ENCODE measurements at regions not wholly inside any gene's neighbourhood (a gene's known extent, or its start where the extent isn't known, plus 50 kb on each side); places are given as distances from the start of the nearest gene placed in this dataset.

DNA sequence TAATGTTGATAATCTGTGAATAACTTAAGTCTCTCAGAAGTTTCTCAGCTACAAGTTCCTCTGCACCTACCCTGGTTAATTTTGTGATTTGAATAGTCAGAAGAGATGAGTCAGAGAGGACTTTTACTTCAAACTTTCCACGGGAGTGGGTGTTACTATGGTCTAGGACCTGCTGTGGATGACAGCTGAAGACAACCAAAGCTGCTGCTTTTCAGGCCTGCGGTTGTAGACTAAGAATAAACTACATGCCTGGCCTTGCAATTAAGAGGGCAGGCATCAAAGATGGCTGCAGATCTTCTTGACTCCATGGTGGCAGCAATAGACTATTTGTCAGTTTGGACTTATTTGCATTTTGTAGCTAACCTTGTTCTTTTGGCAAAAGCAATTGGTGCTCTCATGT lies 227.1 kb upstream of the KRR1 start:
- H3K14ac ChIP-seq (replicated peaks; ENCODE audit: low read depth, low read length): peak overlapping the region; percentile 42; the same call in 1 of the 2 replicates
- H3K9me3 ChIP-seq (ENCODE audit: control insufficient read depth, insufficient read depth, low read length): no peaks in the 10 kb centered on the region
- no peak overlapping the region for H4K91ac ChIP-seq (ENCODE audit: insufficient read depth, low read depth, low read length)
- H4K20me1 ChIP-seq (ENCODE audit: insufficient read depth, low read length): no peaks in the 10 kb centered on the region
- H2AK9ac ChIP-seq (replicated peaks; ENCODE audit: low read depth, low read length, poor library complexity): no peak overlapping the region
- peak overlapping the region; percentile 77 for H2BK120ac ChIP-seq (ENCODE audit: low read depth, low read length)
- POLR2A ChIA-PET (ENCODE audit: unreplicated experiment): interaction anchor here (1.0 kb wide), 1 partner anchor 12 kb away, joined by 3 read pairs; no protein-coding TSS in a partner anchor
- peak; percentile 42 for DNase-seq
- H2BK20ac ChIP-seq (ENCODE audit: low read depth, low read length): peak overlapping the region; percentile 58; the same call in 1 of the 2 replicates
- peak; percentile 53; the same call in 1 of the 2 replicates for ATAC-seq (ENCODE audit: low read depth)
- no peaks in the 10 kb centered on the region for H3K27me3 ChIP-seq (ENCODE audit: control insufficient read depth, insufficient read depth, low read length)
- H3K79me1 ChIP-seq (ENCODE audit: low read depth in 1 of 2, low read length in 2 of 2): no peaks in the 10 kb centered on the region
- H3K23ac ChIP-seq (ENCODE audit: low read depth, low read length): 0 out of 2 replicates have a peak overlapping the region, but pooled peaks have one; percentile 34
- H2BK5ac ChIP-seq (ENCODE audit: low read depth, low read length, poor library complexity, severe bottlenecking): no peak overlapping the region
- peak overlapping the region; percentile 34; the same call in 2 of the 3 replicates for H2BK15ac ChIP-seq (ENCODE audit: low read depth, low read length)
- WGBS, 2 experiments (ENCODE audit: extremely low coverage in 2 of 2, insufficient read length in 1 of 2): 80% methylated on average over 1 of the region's 2 CpGs; no CpG with 5 or more reads in 1 of the 2 experiments
- no peaks in the 10 kb centered on the region for H3K36me3 ChIP-seq (ENCODE audit: control insufficient read depth, insufficient read depth, low read length)
- no peak overlapping the region for H2AFZ ChIP-seq (replicated peaks; ENCODE audit: low read length, poor library complexity)
- H3K9me1 ChIP-seq (ENCODE audit: insufficient read depth, low read length): no peaks in the 10 kb centered on the region
- H3K56ac ChIP-seq (ENCODE audit: extremely low read depth, insufficient read depth, low read length): no peak overlapping the region
- dilution Hi-C loops (cut with HindIII; ENCODE audit: low sequenced_read_pairs, unreplicated experiment) (no loop called here), intact Hi-C loops (cut with micrococcal nuclease) (no loop called here), in situ Hi-C loops (cut with MboI; ENCODE audit: low sequenced_read_pairs) (no loop called here)
- no peak for TF ChIP-seq MXI1 (IDR thresholded peaks at IDR 0.05; ENCODE audit: borderline replicate concordance, low read depth, low read length)
- no peak for TF ChIP-seq MAZ (IDR thresholded peaks at IDR 0.05; ENCODE audit: borderline replicate concordance, low read depth, low read length)
- no peak for TF ChIP-seq SMC3 (IDR thresholded peaks at IDR 0.05; ENCODE audit: low read depth, low read length)
- no peak for TF ChIP-seq BHLHE40 (IDR thresholded peaks at IDR 0.05; ENCODE audit: low read depth, low read length)
- TF ChIP-seq CHD1 (IDR thresholded peaks at IDR 0.05; ENCODE audit: low read depth, low read length): no peak
- TF ChIP-seq MAFK (IDR thresholded peaks at IDR 0.05; ENCODE audit: low read depth, low read length): no peak
- TF ChIP-seq, protein P1, sequence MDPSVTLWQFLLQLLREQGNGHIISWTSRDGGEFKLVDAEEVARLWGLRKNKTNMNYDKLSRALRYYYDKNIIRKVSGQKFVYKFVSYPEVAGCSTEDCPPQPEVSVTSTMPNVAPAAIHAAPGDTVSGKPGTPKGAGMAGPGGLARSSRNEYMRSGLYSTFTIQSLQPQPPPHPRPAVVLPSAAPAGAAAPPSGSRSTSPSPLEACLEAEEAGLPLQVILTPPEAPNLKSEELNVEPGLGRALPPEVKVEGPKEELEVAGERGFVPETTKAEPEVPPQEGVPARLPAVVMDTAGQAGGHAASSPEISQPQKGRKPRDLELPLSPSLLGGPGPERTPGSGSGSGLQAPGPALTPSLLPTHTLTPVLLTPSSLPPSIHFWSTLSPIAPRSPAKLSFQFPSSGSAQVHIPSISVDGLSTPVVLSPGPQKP (IDR thresholded peaks at IDR 0.05; ENCODE audit: borderline replicate concordance, low read depth, low read length): no peak
- H3K4ac ChIP-seq (ENCODE audit: low read depth, low read length): peak overlapping the region; percentile 48; the same call in 1 of the 2 replicates
- H3K4me1 ChIP-seq (ENCODE audit: control insufficient read depth, insufficient read depth, low read length): peaks cover 6% of the 10 kb centered on the region
- no peak overlapping the region for H3K9ac ChIP-seq (ENCODE audit: low read depth, low read length)
- no peak overlapping the region; the same call in 1 of the 2 replicates for H3K27ac ChIP-seq (ENCODE audit: insufficient read depth, low read length)
- CTCF ChIA-PET: no interaction called here
- no peak overlapping the region for H3K4me2 ChIP-seq (ENCODE audit: low read depth, low read length)
- H2AK5ac ChIP-seq (ENCODE audit: low read depth, low read length): peak overlapping the region; percentile 40; the same call in 1 of the 2 replicates
- H3K4me3 ChIP-seq (ENCODE audit: insufficient read depth, low read depth, low read length): no peak overlapping the region
- H4K5ac ChIP-seq (ENCODE audit: low read depth, low read length): 0 out of 2 replicates have a peak overlapping the region, but pooled peaks have one; percentile 35
- peak overlapping the region in 1 of 2 experiments; percentile 66; a peak in 2 of 4 replicates for H4K8ac ChIP-seq (ENCODE audit: low read depth in 2 of 2, low read length in 2 of 2)
- no TSS peak for BruUV-seq (replicated peaks)
- H3K18ac ChIP-seq (ENCODE audit: low read depth, low read length): 0 out of 2 replicates have a peak overlapping the region, but pooled peaks have one; percentile 37
